HCT116 (cell line): ENCODE measurements at regions not wholly inside any gene's neighbourhood (a gene's known extent, or its start where the extent isn't known, plus 50 kb on each side); places are given as distances from the start of the nearest gene placed in this dataset.

Source experiments
- ATAC-seq: fragments of 200-7000 bp; cut with Tn5 transposase; 2 replicates; pipeline ENCODE4 v1.9.1; 2020; ENCODE audit warnings: mild to moderate bottlenecking, moderate library complexity
- BruUV-seq: library from RNA; stranded (reverse); fragments of 400-500 nt; replicated peaks from 2 replicates; lab custom pipeline; 2021; lab: Mats Ljungman, UMichigan
- CTCF ChIA-PET: fragments of 300-600 bp; sonication (Branson Sonifier 250); formaldehyde crosslinking; loops from one replicate; lab custom pipeline; 2021; ENCODE audit warnings: antibody characterized with exemption; lab: Charles Lee
- POLR2A ChIA-PET: fragments of 300-600, 350-600 bp; sonication (Branson Sonifier 250); formaldehyde crosslinking; loops from one replicate; lab custom pipeline; 2021; ENCODE audit warnings: antibody characterized with exemption; lab: Charles Lee
- RAD21 ChIA-PET, 2 experiments: fragments of 300-600 bp; sonication (Branson Sonifier 250); formaldehyde crosslinking; loops; one replicate each; lab custom pipeline; 2023; ENCODE audit warnings: low total read pairs in 2 of 2; ENCODE audit not compliant: uncharacterized antibody in 2 of 2, unreplicated experiment in 2 of 2, low non-redundant PET in 1 of 2; lab: Charles Lee
- DNase-seq: peaks from one replicate; pipeline ENCODE4 v3.0.0-alpha.2; 2010; ENCODE audit warnings: low read depth, low spot score
- H2AFZ ChIP-seq: fragments of 200-600 bp; shearing (Covaris generic), sonication (generic); 2 replicates; pipeline ENCODE4 v1.6.1; 2017; ENCODE audit warnings: low read depth, mixed run types, mixed read lengths, antibody characterized with exemption, low read length; ENCODE audit not compliant: poor library complexity, severe bottlenecking
- H3K27ac ChIP-seq: 2 replicates; pipeline ENCODE4 v1.5.1; 2012; ENCODE audit warnings: low read depth, low read length
- H3K27me3 ChIP-seq: fragments of 200-600 bp; sonication (generic); 2 replicates; pipeline ENCODE4 v1.6.1; 2016; ENCODE audit warnings: mixed run types, low read length, mixed read lengths; ENCODE audit not compliant: insufficient read depth
- H3K36me3 ChIP-seq, 2 experiments: fragments of 200-500 bp in 1 of 2; fragments of 200-600 bp in 1 of 2; sonication (Bioruptor generic) in 1 of 2; sonication (generic) in 1 of 2; 2 replicates each; pipeline versions ENCODE4 v1.5.1 to v1.6.1; 2014 to 2016; ENCODE audit warnings: low read length in 2 of 2, inconsistent platforms in 1 of 2, mixed read lengths in 1 of 2, mixed run types in 1 of 2; ENCODE audit not compliant: insufficient read depth in 2 of 2, control insufficient read depth in 1 of 2
- H3K4me1 ChIP-seq, 2 experiments: fragments of 200-600 bp in 1 of 2; sonication (generic) in 1 of 2; 2 replicates each; pipeline versions ENCODE4 v1.5.1 to v1.6.1; 2012 to 2017; ENCODE audit warnings: low read length in 2 of 2, inconsistent platforms in 1 of 2, mild to moderate bottlenecking in 1 of 2, mixed read lengths in 1 of 2, mixed run types in 1 of 2, moderate library complexity in 1 of 2; ENCODE audit not compliant: insufficient read depth in 2 of 2, control insufficient read depth in 1 of 2
- H3K4me2 ChIP-seq: fragments of 200-600 bp; sonication (generic); 2 replicates; pipeline ENCODE4 v1.6.1; 2017; ENCODE audit warnings: mixed run types, low read length, mixed read lengths
- H3K4me3 ChIP-seq, 2 experiments: fragments of 200-600 bp in 1 of 2; sonication (generic) in 1 of 2; replicated peaks in 1 of 2; 2 replicates each; pipeline ENCODE4 v1.5.1; 2011 to 2016; ENCODE audit warnings: low read length in 2 of 2, control low read depth in 1 of 2, low read depth in 1 of 2, mild to moderate bottlenecking in 1 of 2, mixed read lengths in 1 of 2, mixed run types in 1 of 2
- H3K79me2 ChIP-seq: fragments of 200-600 bp; sonication (generic); 2 replicates; pipeline ENCODE4 v1.6.1; 2017; ENCODE audit warnings: mild to moderate bottlenecking, mixed run types, low read length, moderate library complexity, mixed read lengths; ENCODE audit not compliant: insufficient read depth
- H3K9ac ChIP-seq: fragments of 200-600 bp; sonication (generic); 2 replicates; pipeline ENCODE4 v1.6.1; 2016; ENCODE audit warnings: low read length, mixed read lengths
- H3K9me2 ChIP-seq: fragments of 200-600 bp; sonication (generic), shearing (Covaris generic); 2 replicates; pipeline ENCODE4 v1.6.1; 2017; ENCODE audit warnings: mixed run types, mild to moderate bottlenecking, moderate library complexity; ENCODE audit not compliant: insufficient read depth
- H3K9me3 ChIP-seq, 2 experiments: fragments of 200-500 bp in 1 of 2; fragments of 200-600 bp in 1 of 2; sonication (Bioruptor generic) in 1 of 2; sonication (generic) in 1 of 2; 2 replicates each; pipeline ENCODE4 v1.6.1; 2014 to 2017; ENCODE audit warnings: low read length in 2 of 2, mixed read lengths in 2 of 2, inconsistent platforms in 1 of 2, low read depth in 1 of 2, mild to moderate bottlenecking in 1 of 2, mixed run types in 1 of 2, moderate library complexity in 1 of 2; ENCODE audit not compliant: control insufficient read depth in 1 of 2, insufficient read depth in 1 of 2
- H4K20me1 ChIP-seq: fragments of 200-600 bp; sonication (generic), shearing (Covaris generic); 2 replicates; pipeline ENCODE4 v1.6.1; 2017; ENCODE audit warnings: mixed run types, mild to moderate bottlenecking, moderate library complexity; ENCODE audit not compliant: insufficient read depth
- CBX3 ChIP-seq: IDR thresholded peaks from 2 replicates; pipeline ENCODE4 v1.6.1; 2012; ENCODE audit warnings: low read depth
- CEBPB ChIP-seq: IDR thresholded peaks from 2 replicates; pipeline ENCODE4 v1.6.1; 2012; ENCODE audit warnings: low read depth
- EGR1 ChIP-seq: IDR thresholded peaks from 2 replicates; pipeline ENCODE4 v1.6.1; 2012; ENCODE audit warnings: low read depth
- ELF1 ChIP-seq: IDR thresholded peaks from 2 replicates; pipeline ENCODE4 v1.6.1; 2012; ENCODE audit warnings: low read depth, borderline replicate concordance
- EZH2 ChIP-seq: fragments of 200-600 bp; sonication (generic); IDR thresholded peaks from 2 replicates; pipeline ENCODE4 v1.6.1; 2017; ENCODE audit warnings: antibody characterized with exemption, mixed run types
- FOSL1 ChIP-seq: IDR thresholded peaks from 2 replicates; pipeline ENCODE4 v1.6.1; 2012; ENCODE audit warnings: low read depth
- RAD21 ChIP-seq: IDR thresholded peaks from 2 replicates; pipeline ENCODE4 v1.6.1; 2012; ENCODE audit warnings: low read depth, mild to moderate bottlenecking
- SP1 ChIP-seq: IDR thresholded peaks from 2 replicates; pipeline ENCODE4 v1.6.1; 2012; ENCODE audit warnings: low read depth
- ZFX ChIP-seq: fragments of 450-650 bp; IDR thresholded peaks from 2 replicates; pipeline ENCODE4 v1.6.1; 2017
- intact Hi-C: fragments of 100-400 bp; cut with micrococcal nuclease; formaldehyde crosslinking; loops from 2 replicates; pipeline ENCODE4 v1.10.0; 2022
- TF ChIP-seq, protein P1 (sequence below): IDR thresholded peaks from 2 replicates; pipeline ENCODE4 v1.6.1; 2012
- TF ChIP-seq, protein P2 (sequence below): IDR thresholded peaks from 2 replicates; pipeline ENCODE4 v1.6.1; 2012; ENCODE audit warnings: low read depth
- TF ChIP-seq, protein P3 (sequence below), 3 experiments: fragments of 200-600 bp in 1 of 3; sonication (generic) in 1 of 3; IDR thresholded peaks in 2 of 3; conservative IDR thresholded peaks in 1 of 3; 2 replicates each; pipeline ENCODE4 v1.5.1; 2012 to 2017; ENCODE audit warnings: low read depth in 2 of 3, low read length in 2 of 3, antibody characterized with exemption in 1 of 3, borderline replicate concordance in 1 of 3, control low read depth in 1 of 3, mild to moderate bottlenecking in 1 of 3, mixed read lengths in 1 of 3, mixed run types in 1 of 3, moderate library complexity in 1 of 3; ENCODE audit not compliant: insufficient read depth in 1 of 3

DNA sequence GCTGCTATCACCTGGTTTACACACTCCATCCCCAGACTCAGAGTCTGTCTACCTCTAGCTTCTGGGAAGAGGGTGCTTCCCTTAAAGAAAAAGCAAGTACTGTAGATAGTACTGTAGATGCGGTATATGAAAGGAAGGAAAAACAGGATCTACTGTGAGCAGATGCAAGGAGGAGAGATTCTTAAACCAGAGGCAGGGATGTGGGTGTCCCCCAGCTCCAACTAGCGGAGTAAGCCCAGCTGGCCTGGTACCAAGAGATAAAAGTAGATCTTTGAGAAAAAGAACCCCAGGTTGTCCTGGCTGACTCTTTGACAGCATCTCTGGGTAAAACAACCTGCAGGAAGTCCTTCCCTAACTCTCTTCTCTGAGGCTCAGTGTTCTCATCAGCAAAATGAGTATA is 523.7 kb upstream of the PROK2 start:
- TF ChIP-seq, protein P1, sequence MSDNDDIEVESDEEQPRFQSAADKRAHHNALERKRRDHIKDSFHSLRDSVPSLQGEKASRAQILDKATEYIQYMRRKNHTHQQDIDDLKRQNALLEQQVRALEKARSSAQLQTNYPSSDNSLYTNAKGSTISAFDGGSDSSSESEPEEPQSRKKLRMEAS, result no peak
- TF ChIP-seq RAD21 (no peak), EZH2 (no peak), ELF1 (no peak), EGR1 (no peak), FOSL1 (no peak), ZFX (no peak), CEBPB (no peak), SP1 (no peak), CBX3 (no peak)
- TF ChIP-seq, protein P2, sequence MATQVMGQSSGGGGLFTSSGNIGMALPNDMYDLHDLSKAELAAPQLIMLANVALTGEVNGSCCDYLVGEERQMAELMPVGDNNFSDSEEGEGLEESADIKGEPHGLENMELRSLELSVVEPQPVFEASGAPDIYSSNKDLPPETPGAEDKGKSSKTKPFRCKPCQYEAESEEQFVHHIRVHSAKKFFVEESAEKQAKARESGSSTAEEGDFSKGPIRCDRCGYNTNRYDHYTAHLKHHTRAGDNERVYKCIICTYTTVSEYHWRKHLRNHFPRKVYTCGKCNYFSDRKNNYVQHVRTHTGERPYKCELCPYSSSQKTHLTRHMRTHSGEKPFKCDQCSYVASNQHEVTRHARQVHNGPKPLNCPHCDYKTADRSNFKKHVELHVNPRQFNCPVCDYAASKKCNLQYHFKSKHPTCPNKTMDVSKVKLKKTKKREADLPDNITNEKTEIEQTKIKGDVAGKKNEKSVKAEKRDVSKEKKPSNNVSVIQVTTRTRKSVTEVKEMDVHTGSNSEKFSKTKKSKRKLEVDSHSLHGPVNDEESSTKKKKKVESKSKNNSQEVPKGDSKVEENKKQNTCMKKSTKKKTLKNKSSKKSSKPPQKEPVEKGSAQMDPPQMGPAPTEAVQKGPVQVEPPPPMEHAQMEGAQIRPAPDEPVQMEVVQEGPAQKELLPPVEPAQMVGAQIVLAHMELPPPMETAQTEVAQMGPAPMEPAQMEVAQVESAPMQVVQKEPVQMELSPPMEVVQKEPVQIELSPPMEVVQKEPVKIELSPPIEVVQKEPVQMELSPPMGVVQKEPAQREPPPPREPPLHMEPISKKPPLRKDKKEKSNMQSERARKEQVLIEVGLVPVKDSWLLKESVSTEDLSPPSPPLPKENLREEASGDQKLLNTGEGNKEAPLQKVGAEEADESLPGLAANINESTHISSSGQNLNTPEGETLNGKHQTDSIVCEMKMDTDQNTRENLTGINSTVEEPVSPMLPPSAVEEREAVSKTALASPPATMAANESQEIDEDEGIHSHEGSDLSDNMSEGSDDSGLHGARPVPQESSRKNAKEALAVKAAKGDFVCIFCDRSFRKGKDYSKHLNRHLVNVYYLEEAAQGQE, result no peak
- TF ChIP-seq, protein P3, sequence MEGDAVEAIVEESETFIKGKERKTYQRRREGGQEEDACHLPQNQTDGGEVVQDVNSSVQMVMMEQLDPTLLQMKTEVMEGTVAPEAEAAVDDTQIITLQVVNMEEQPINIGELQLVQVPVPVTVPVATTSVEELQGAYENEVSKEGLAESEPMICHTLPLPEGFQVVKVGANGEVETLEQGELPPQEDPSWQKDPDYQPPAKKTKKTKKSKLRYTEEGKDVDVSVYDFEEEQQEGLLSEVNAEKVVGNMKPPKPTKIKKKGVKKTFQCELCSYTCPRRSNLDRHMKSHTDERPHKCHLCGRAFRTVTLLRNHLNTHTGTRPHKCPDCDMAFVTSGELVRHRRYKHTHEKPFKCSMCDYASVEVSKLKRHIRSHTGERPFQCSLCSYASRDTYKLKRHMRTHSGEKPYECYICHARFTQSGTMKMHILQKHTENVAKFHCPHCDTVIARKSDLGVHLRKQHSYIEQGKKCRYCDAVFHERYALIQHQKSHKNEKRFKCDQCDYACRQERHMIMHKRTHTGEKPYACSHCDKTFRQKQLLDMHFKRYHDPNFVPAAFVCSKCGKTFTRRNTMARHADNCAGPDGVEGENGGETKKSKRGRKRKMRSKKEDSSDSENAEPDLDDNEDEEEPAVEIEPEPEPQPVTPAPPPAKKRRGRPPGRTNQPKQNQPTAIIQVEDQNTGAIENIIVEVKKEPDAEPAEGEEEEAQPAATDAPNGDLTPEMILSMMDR (IDR thresholded peaks at IDR 0.05 in 2 of 3, conservative IDR thresholded peaks at IDR 0.05 in 1 of 3; ENCODE audit: borderline replicate concordance in 1 of 3, insufficient read depth in 1 of 3, low read depth in 2 of 3, low read length in 2 of 3), result no peak
- no TSS peak for BruUV-seq
- ChIA-PET RAD21 (no interaction called here), POLR2A (no interaction called here), CTCF (no interaction called here)
- Histone ChIP-seq H2AFZ (no peak overlapping the region), H3K9me2 (no peaks in the 10 kb centered on the region), H3K9ac (no peak overlapping the region), H4K20me1 (no peaks in the 10 kb centered on the region), H3K36me3 (no peaks in the 10 kb centered on the region), H3K79me2 (no peaks in the 10 kb centered on the region), H3K27me3 (peaks cover 6% of the 10 kb centered on the region; the same call in 1 of the 2 replicates), H3K4me1 (no peaks in the 10 kb centered on the region), H3K4me2 (no peak overlapping the region), H3K27ac (no peak overlapping the region), H3K9me3 (no peaks in the 10 kb centered on the region), H3K4me3 (no peak overlapping the region)
- ATAC-seq (no peak), DNase-seq (no peak)
- intact Hi-C loops, result no loop called here
